HG03064 (cell line): ENCODE measurements at regions not wholly inside any gene's neighbourhood (a gene's known extent, or its start where the extent isn't known, plus 50 kb on each side); places are given as distances from the start of the nearest gene placed in this dataset.
"Not testable (repeated sequence)": the region's sequence is repeated elsewhere in the genome, so short reads cannot be mapped to it uniquely, and the experiment has no call there.

Source experiments
- ATAC-seq: cut with Tn5 transposase; IDR thresholded peaks from one replicate; pipeline ENCODE4 v1.9.1; 2021; ENCODE audit warnings: low read depth; ENCODE audit not compliant: unreplicated experiment

DNA sequence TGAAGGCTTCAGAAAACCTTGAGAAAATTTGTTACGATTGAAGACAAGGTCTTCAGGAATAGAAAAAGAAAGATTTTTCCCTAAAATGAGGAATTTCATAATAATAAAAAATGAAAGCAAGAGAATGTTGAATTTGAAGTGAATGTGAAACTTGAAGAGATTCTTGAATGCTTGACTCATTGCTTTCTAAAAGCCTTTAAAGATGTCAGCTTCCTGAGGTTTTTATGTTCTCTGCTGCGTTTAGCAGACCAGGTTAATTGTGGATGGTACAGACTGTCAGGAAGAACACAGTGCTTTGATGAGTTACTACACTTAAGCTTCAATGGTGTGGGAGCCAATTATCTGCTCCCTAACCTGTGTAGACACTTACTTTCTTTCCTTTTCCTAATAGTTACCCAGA is 96.3 kb upstream of the FNDC3A start:
- no peak for ATAC-seq

DNA sequence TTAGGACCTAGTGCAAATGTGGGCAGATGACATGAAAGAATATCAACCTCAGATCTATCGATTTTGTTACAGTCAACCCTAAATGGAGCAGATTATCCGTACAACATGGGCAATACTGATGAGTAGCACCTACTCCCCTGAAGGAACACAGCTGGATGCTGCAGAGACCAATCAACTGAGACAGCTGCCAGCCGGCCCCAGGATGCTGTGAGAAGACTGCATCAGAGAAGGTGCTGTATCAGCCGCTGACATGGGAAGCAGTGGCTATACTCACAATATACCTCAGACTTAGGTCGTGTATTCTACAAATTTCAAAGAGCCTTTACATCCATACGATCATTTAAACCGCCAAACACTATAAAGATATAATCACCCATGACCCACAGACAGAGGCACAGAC is 95.9 kb upstream of the FNDC3A start:
- ATAC-seq: no peak

DNA sequence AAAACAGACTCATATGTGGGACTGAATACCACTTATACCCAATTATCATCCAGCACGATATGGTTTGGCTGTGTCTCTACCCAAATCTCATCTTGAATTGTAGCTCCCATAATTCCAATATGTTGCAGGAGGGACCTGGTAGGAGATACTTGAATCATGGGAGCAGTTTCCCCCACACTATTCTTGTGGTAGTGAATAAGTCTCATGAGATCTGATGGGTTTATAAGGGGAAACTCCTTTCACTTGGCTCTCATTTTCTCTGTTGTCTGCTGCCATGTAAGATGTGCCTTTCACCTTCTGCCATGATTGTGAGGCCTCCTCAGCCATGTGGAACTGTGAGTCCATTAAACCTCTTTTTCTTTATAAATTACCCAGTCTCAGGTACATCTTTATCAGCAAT is 91.9 kb upstream of the FNDC3A start:
- ATAC-seq: not testable (repeated sequence)

DNA sequence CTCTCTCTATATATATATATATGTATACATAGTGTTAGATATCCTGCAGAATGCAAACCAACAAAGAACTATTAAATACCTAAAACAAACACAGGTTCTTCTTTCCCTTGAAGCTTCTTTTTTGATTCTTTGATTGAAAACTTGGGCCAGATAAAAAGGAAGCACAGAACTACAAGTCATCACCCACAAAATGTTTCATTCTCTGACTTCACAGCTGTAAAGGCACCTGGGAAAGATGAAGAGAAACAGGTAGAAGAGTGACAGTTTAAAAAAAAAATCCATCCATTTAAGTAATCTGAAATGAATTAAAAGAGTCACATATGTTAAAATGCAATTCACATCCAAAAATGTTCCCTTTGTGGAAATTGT is 90.7 kb upstream of the FNDC3A start:
- ATAC-seq: no peak

DNA sequence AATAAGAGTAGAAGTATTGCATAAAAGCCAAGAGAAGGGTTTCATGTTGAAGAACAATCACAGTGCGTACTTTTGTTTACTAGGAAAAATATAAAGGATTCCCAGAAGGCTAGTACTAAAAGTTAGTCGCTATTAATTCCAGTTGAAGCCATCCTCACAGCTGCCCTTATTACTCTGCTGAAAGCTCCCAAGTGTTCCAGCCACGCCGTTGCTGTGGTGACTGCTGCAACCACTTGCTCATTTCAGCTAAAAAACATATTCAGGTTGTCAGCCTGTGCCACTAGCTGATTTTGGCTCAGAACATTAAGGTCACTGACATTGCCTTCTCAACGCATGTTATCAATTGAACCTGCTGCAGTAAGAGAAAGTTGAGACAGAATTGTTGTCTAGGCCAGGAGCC is 87.1 kb upstream of the FNDC3A start:
- no peak for ATAC-seq

DNA sequence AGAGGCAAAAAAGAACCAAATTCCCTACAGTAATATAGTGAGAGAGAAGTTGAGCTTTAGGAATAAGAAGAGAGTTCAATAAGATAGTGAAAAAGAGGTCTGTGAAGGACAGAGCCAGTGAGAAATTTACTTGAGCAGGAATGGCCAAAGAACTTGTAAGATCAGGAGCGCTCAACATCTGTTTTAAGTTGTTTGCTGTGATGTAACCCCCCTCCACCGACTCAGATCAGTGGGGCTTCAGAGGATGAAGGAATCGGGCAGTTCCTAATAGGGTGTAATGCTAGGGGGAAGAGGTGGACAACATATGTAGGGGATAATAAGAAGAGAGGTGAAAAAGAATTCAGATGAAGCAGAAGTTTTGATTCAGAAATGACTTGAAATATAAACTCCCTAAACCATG is 85.3 kb upstream of the FNDC3A start:
- ATAC-seq: no peak

DNA sequence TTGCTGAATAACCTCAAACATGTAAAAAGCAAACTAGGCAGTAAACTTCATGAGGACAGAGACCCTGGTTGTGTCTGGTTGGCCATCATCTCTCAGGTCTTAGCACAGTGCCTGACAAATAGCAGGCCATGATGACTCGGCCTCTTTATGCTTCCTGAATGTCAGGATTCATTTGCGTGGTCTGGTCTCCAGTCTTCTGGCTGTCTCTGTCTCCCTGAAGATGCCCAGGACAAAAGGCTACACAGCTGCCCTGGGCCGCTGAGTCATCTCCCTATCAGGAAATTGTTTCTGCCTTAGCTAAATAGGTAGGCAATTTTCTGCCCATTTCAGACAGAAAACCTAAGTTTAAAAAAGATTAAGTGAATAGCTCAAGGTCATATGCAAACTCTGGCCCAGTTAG is 84.1 kb upstream of the FNDC3A start:
- ATAC-seq: no peak

DNA sequence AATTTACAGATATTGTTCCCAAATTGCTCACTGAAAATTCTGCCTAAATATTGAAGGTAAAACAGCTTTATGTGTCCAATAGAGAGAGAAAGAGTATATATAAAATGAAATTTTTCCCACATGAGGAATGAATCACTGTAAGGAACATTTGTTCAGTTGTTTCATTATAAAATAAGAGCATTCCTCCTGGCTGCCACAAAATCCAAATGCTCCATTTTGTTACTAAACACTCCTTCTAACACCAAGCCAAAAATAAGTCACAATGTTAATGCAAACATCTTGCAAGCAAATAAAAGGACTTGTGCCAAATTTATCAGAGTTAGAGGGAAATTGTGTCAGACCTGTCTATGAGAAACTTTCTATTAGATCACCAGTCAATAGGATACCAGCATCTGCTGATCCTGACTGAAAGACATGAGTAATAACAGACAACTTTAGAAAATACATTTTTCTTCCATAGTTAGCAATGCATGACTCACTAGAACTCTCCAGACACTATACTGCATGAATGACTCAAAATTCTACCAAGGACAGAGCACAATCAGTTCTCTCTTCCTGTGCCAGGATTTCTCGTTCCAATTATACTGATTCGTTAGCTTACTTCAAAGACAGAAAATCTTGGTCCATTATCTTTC is 83.5 kb upstream of the FNDC3A start:
- ATAC-seq: peak; percentile 74

DNA sequence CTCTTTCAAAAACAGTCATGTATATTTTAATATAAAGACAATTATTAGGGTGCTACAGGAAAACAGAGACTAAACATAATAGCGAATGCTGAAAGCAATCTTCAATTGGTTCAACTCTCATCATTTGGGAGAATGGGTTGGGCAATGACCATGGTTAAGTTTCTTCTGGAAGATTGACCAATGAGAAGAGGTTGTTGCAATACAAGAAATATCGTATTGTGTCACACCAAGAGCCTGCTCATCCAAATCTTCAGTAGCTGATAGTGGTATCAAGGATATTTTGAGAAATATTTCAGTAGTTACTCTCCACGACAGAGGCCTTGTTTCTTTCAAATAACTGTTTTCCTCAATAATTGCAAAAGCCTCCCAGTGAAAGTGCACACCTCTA is 83.0 kb upstream of the FNDC3A start:
- ATAC-seq: no peak

DNA sequence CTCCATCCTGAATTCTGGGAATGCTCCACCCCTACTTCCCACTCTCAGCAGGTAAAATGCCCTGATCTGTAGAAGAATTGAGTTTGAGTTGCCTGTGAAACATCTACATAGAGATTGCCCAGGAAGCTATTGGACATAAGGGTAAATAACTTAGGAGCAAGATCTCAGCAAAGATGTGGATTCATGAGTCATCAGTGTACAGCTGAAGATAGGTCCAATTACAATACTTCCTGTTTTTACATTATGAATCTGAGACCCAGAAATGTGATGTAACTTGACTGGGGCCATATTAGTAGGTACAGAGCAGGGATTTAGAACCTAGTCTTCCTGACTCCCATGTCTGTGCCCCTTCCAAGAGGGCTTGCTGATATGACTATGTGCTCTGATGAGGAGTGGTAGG is 79.4 kb upstream of the FNDC3A start:
- no peak for ATAC-seq

DNA sequence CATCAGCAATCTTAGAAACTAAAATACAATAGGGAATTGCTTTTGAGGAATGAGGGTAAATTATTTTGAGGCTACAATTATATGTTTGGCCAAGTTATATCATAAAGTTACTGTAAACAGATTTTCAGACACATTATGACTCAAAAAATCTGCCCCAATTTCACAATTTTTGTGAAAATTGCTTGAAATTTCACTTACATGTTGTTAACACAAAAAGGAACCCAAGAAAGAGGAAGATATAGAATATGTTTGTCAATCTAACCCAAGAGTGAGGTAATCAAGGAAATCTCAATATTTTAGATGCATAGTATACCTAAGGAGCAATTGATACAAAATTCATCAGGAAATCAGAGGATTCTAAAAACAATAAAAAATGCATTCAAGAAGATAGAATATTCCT is 73.9 kb upstream of the FNDC3A start:
- ATAC-seq: no peak

DNA sequence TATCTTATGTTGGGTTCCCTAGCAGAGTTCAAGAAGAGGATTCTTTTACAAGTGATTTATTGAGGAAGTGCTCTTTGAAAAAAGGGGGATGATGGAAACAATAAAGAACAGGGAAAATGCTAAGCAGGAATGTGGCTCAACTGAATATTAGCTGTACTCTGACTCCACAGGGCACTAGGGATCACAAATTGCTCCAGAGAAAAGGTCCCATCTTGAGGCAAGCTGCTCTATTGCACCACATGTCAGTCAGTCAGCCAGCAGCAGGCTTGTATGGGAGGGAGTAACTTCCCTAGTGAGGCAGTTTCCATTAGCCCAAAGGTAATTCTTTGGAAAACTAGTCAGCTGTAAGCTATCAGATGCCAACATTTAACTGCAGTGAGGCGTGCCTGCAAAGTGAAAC is 73.3 kb upstream of the FNDC3A start:
- ATAC-seq: no peak

DNA sequence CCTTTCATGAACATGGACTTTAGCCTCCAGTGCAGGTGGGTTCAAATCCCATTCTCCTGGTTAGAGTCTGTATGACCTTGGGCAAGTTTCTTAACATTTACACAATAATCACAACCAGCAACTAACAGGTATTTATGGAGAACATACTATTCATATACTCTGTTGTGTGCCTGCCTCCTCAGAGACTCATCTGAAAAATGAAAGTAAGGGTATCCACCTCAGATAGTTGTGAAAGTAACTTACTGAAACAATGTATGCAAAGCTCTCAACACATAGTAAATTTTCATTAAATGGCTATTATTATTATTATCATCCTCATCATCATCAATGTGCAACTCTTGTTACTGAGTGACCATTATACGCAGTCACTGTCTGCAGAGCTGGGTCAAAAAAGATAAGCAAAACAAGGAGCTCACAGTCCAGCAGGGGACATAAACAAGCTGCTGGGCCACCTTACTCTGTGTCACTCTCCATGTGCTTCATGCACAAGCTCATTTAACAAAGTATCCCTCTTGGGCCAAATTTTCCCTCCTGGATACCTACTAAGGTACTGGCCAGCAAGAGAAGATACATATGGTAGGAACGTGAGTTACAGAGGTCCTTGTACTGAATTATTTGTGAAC is 70.9 kb upstream of the FNDC3A start:
- ATAC-seq: no peak

DNA sequence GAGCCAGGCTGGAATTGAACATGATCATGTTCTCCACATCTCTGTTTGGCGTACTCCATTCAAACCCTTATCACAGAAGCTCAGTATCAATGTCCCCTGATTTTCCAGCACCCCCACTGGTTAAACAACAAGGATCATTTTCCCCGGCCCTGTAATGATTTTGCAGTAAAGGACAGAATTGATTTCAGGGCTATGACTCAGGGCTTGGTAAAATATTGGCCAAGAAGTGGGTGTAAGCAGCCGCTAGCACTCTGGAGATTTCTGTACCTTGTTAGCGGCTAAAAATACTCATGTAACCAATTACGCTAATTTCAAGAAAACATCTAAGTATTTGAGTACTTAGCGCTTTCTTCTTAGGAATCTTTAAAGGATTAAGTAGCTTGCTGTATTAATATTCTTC is 69.5 kb upstream of the FNDC3A start:
- ATAC-seq: no peak

DNA sequence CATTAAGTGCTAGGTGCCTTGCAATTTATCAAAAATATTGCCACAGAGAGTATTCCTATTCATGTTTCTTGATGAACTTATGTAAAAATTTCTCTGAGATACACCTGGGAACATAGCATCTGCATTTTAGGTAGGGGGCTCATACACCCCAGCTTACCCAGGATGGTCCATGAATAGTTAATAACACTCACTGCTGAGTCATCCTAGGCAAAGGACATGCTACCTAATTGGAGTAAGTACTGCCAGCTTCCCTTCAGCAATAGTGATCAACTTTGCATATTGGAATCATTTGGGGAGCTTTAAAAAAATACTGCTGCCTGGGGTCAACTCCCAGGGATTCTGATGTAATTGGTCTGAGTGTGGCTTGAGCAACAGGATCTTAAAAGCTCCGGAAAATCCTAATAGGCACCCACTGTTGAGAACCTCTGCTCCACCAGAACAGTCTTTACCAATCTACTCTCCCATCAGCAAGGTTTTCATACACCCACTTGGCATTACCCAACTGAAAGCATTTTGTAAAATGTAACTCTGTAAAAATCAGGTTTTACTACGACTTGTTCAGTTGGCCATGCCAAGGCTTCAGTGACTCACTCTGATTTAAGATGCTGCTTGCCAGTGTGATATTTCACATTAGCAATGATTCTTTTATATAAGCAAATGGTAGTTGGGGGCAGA is 67.2 kb upstream of the FNDC3A start:
- no peak for ATAC-seq

DNA sequence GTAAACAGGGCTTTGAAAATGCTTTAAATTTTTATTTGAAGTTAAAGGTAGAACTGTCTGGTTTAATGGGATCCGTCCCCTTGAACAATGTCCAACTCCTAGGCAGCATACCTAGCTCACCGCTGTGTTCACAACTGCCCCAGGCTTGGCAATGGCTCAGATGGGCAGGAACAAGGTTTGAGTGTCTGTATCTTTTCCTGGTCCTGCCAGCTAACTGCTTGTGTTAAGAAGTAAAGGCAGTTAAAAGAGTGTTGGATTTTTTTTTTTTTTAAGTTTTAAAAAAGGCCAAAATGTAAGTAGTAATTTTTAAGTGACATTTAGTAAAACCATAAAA is 66.7 kb upstream of the FNDC3A start:
- no peak for ATAC-seq

DNA sequence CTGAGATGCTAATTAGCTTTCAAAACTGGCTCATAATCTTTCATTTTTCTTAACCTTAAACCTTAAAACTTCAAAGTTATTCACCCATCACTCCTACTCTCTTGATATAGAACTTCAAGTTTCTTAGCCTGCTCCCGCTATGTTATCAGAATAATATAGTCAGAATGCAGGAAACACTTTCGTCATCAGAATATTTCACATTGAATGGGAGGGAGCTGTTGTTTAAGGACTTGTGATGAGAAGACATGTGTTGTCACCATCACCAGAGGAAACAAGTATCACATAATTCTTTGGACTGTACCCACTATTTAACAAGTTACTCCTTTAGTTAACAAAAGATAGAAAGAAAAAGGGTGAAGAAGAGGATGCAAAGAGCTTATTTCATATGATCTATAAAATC is 65.0 kb upstream of the FNDC3A start:
- no peak for ATAC-seq

DNA sequence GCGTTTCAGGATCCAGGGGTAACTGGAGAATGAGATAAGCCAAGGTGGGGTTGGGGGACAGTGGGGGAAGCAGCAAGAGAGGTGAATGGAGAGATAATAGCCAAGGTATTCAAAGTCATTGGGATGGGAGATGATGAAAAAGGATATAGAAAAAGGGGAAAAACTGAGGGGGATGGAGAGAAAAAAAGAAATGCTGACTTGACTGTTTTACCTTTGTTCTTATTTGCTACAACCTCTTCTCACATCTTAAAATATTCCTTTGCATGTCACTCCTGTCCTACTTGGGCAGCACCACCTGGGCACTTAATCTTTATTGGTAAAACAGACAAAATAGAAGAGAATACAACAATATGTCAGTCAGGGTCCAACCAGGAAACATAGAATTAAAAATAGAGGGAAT is 56.0 kb upstream of the FNDC3A start:
- no peak for ATAC-seq

DNA sequence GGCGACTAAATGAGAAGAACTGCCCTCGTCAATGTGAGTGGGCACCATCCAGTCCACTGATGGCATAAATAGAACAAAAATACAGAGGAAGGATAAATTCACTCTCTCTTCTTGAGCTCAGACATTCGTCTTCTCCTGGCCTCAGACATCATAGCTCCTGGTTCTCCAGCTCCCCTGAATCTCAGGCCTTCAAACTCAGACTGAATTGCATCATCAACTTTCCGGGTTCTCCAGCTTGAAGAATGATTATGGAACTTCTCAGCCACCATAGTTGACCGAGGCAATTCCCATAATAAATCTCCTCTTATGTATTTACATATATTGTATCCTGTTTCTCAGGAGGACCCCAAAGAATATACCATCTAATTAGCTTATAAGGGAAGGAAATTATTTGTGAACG is 55.0 kb upstream of the FNDC3A start:
- no peak for ATAC-seq

DNA sequence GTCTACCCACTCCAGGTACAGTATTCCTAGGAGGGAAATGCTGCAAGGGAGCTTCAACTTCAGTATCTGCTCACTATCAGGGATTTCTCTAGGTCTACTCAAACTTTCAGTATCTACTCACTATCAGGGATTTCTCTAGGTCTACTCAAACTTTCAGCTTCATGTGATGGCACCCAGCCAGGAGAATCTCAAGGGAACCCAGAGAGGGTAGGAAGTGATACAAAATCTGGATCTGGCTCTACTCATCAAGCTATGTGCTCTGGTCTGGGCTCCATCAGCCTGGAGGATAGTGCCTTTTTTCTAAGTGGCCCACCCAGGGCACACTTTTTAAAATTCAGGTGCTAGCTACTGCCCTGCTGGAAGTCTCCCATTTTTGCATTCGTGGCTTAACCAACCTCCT is 52.3 kb upstream of the FNDC3A start:
- no peak for ATAC-seq

DNA sequence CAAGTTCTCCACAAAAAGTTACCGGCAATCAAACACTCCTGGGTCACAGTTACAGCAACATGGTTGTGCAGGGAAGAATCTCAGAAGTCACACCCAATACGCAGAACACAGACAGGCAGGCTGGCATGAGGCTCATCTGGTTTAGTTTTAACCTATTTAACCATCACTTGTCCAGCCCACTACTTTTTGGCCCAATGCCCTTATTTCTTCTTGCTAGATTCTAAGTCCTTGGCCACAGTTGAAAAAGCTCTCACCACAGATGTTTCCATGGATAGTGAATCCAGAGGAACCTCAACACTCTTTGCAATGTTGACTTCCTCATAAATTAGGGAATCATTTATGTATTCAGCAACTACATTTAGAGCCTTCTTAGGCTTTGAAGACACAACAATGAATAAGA is 50.7 kb upstream of the FNDC3A start:
- no peak for ATAC-seq
